ENCODE measurements at regions not wholly inside any gene's neighbourhood (a gene's known extent, or its start where the extent isn't known, plus 50 kb on each side); places are given as distances from the start of the nearest gene placed in this dataset.
A peak's percentile ranks its signal among the peaks of the same experiment; 100 is the strongest.

GRCh38 chr7:113008755-113009154 is 77.9 kb downstream of the GPR85 start:
- H4K20me1 ChIP-seq (ENCODE audit: insufficient read depth, low read length) = no peaks in the 10 kb centered on the region
- H3K4me1 ChIP-seq (ENCODE audit: insufficient read depth, low read length, severe bottlenecking) = no peaks in the 10 kb centered on the region
- 0 out of 2 replicates have a peak, but pooled peaks have one; percentile 7 for TF ChIP-seq CTCF (IDR thresholded peaks at IDR 0.05; ENCODE audit: low read length)
- no peak for TF ChIP-seq EZH2 (IDR thresholded peaks at IDR 0.05; ENCODE audit: borderline replicate concordance, low read length)
- no peak overlapping the region for H3K9ac ChIP-seq (ENCODE audit: low read length)
- H3K4me2 ChIP-seq (ENCODE audit: low read length) = no peak overlapping the region
- H3K36me3 ChIP-seq (ENCODE audit: insufficient read depth, low read length) = no peaks in the 10 kb centered on the region
- no peaks in the 10 kb centered on the region for H3K27me3 ChIP-seq (ENCODE audit: insufficient read depth, low read length)
- no peaks in the 10 kb centered on the region for H3K9me3 ChIP-seq (ENCODE audit: low read length)
- no peak overlapping the region for H3K4me3 ChIP-seq (ENCODE audit: low read depth, low read length, poor library complexity, severe bottlenecking)
- H3K9me2 ChIP-seq (ENCODE audit: low read depth, low read length) = no peaks in the 10 kb centered on the region; the same call in 1 of the 2 replicates
- H3K79me2 ChIP-seq (ENCODE audit: insufficient read depth, low read length) = no peaks in the 10 kb centered on the region
- H3F3A ChIP-seq (ENCODE audit: insufficient read depth, low read length) = no peaks in the 10 kb centered on the region
- H3K27ac ChIP-seq (ENCODE audit: low read depth, low read length, poor library complexity, severe bottlenecking) = no peak overlapping the region
- H2AFZ ChIP-seq (ENCODE audit: low read length) = no peak overlapping the region

GRCh38 chr7:113004726-113005454 is 81.7 kb downstream of the GPR85 start:
- no peak overlapping the region for H3K4me2 ChIP-seq (ENCODE audit: low read length)
- H3K27ac ChIP-seq (ENCODE audit: low read depth, low read length, poor library complexity, severe bottlenecking) = no peak overlapping the region
- no peak overlapping the region for H3K4me3 ChIP-seq (ENCODE audit: low read depth, low read length, poor library complexity, severe bottlenecking)
- TF ChIP-seq CTCF (IDR thresholded peaks at IDR 0.05; ENCODE audit: low read length) = no peak
- TF ChIP-seq EZH2 (IDR thresholded peaks at IDR 0.05; ENCODE audit: borderline replicate concordance, low read length) = no peak
- H3K79me2 ChIP-seq (ENCODE audit: insufficient read depth, low read length) = no peaks in the 10 kb centered on the region
- H3K9me3 ChIP-seq (ENCODE audit: low read length) = no peaks in the 10 kb centered on the region
- no peaks in the 10 kb centered on the region for H3K9me2 ChIP-seq (ENCODE audit: low read depth, low read length)
- H4K20me1 ChIP-seq (ENCODE audit: insufficient read depth, low read length) = no peaks in the 10 kb centered on the region
- H3K27me3 ChIP-seq (ENCODE audit: insufficient read depth, low read length) = no peaks in the 10 kb centered on the region
- no peaks in the 10 kb centered on the region for H3F3A ChIP-seq (ENCODE audit: insufficient read depth, low read length)
- no peak overlapping the region for H3K9ac ChIP-seq (ENCODE audit: low read length)
- H2AFZ ChIP-seq (ENCODE audit: low read length) = 0 out of 2 replicates have a peak overlapping the region, but pooled peaks have one; percentile 62
- no peaks in the 10 kb centered on the region for H3K36me3 ChIP-seq (ENCODE audit: insufficient read depth, low read length)
- H3K4me1 ChIP-seq (ENCODE audit: insufficient read depth, low read length, severe bottlenecking) = peaks cover 5% of the 10 kb centered on the region

- TF ChIP-seq CTCF (IDR thresholded peaks at IDR 0.05; ENCODE audit: low read length) = no peak
- TF ChIP-seq EZH2 (IDR thresholded peaks at IDR 0.05; ENCODE audit: borderline replicate concordance, low read length) = no peak
These were observed 86.2 kb downstream of the GPR85 start for GRCh38 chr7:113000316-113001020.

More at GRCh38 chr7:113000316-113001020, 86.2 kb downstream of the GPR85 start:
- Histone ChIP-seq H4K20me1 (ENCODE audit: insufficient read depth, low read length) (no peaks in the 10 kb centered on the region), H3K27ac (ENCODE audit: low read depth, low read length, poor library complexity, severe bottlenecking) (no peak overlapping the region), H3K9me3 (ENCODE audit: low read length) (no peaks in the 10 kb centered on the region), H3K9ac (ENCODE audit: low read length) (0 out of 2 replicates have a peak overlapping the region, but pooled peaks have one; percentile 4), H3K4me1 (ENCODE audit: insufficient read depth, low read length, severe bottlenecking) (peaks cover 5% of the 10 kb centered on the region), H3K79me2 (ENCODE audit: insufficient read depth, low read length) (no peaks in the 10 kb centered on the region), H3K9me2 (ENCODE audit: low read depth, low read length) (no peaks in the 10 kb centered on the region), H2AFZ (ENCODE audit: low read length) (peak overlapping the region; percentile 41), H3K4me3 (ENCODE audit: low read depth, low read length, poor library complexity, severe bottlenecking) (no peak overlapping the region), H3K4me2 (ENCODE audit: low read length) (0 out of 2 replicates have a peak overlapping the region, but pooled peaks have one; percentile 14), H3F3A (ENCODE audit: insufficient read depth, low read length) (no peaks in the 10 kb centered on the region), H3K27me3 (ENCODE audit: insufficient read depth, low read length) (no peaks in the 10 kb centered on the region), H3K36me3 (ENCODE audit: insufficient read depth, low read length) (no peaks in the 10 kb centered on the region)

Data from OCI-LY1 (cell line).